Neural crest cell (in vitro differentiated cells): ENCODE measurements at regions not wholly inside any gene's neighbourhood (a gene's known extent, or its start where the extent isn't known, plus 50 kb on each side); places are given as distances from the start of the nearest gene placed in this dataset.
A peak's percentile ranks its signal among the peaks of the same experiment; 100 is the strongest.

Experiments
- DNase-seq: peaks from one replicate; pipeline ENCODE4 v3.0.0; 2021; ENCODE audit warnings: low read depth, mixed read lengths, low spot score
- H3K27ac Mint-ChIP-seq: one replicate; pipeline ENCODE4 v1.8.0; 2021; ENCODE audit warnings: mild to moderate bottlenecking, mixed read lengths; ENCODE audit not compliant: unreplicated experiment
- H3K27me3 Mint-ChIP-seq: 2 replicates; pipeline ENCODE4 v1.8.0; 2021; ENCODE audit warnings: low read depth, mild to moderate bottlenecking, mixed read lengths
- H3K36me3 Mint-ChIP-seq: 2 replicates; pipeline ENCODE4 v1.8.0; 2021; ENCODE audit warnings: low read depth, mild to moderate bottlenecking, mixed read lengths
- H3K4me1 Mint-ChIP-seq: 2 replicates; pipeline ENCODE4 v1.8.0; 2021; ENCODE audit warnings: mixed read lengths
- H3K4me3 Mint-ChIP-seq: one replicate; pipeline ENCODE4 v1.8.0; 2021; ENCODE audit warnings: mild to moderate bottlenecking, mixed read lengths
- H3K9me3 Mint-ChIP-seq: 2 replicates; pipeline ENCODE4 v1.8.0; 2021; ENCODE audit warnings: mixed read lengths
- CTCF ChIP-seq: fragments of 200-600 bp; sonication (generic); conservative IDR thresholded peaks from 2 replicates; pipeline ENCODE4 v1.5.0; 2021; ENCODE audit warnings: antibody characterized with exemption, mild to moderate bottlenecking

- no peak overlapping the region for H3K4me3 Mint-ChIP-seq
- DNase-seq: peak; percentile 3
- H3K4me1 Mint-ChIP-seq: no peaks in the 10 kb centered on the region
- H3K27me3 Mint-ChIP-seq: no peaks in the 10 kb centered on the region
- no peaks in the 10 kb centered on the region for H3K36me3 Mint-ChIP-seq
- peak; percentile 91 for TF ChIP-seq CTCF
- no peaks in the 10 kb centered on the region for H3K9me3 Mint-ChIP-seq
- H3K27ac Mint-ChIP-seq: peak overlapping the region; percentile 13
Measured at GRCh38 chr3:21894459-21895340, 143.7 kb upstream of the ZNF385D start.

DNA sequence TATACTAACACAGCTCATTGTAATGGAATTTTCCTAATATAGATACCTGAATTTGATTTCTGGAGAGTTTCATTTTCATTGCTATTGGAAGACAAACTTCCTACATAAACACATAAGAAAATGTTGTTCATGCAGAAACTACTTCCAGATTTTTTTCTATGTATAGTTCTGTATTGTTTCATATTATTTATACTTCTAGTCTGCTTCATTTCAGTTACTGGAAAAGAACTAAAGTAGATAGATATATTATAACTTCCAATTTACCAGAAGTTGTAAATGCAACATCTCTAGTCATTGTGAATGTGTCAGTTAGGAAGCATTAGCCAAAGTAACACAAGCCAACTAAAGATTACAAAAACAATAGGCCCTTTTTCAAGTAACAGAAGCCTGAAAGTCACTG is 147.3 kb upstream of the ZNF385D start:
- no peaks in the 10 kb centered on the region for H3K9me3 Mint-ChIP-seq
- no peak overlapping the region for H3K27ac Mint-ChIP-seq
- TF ChIP-seq CTCF: no peak
- no peak for DNase-seq
- H3K4me3 Mint-ChIP-seq: no peak overlapping the region
- no peaks in the 10 kb centered on the region for H3K36me3 Mint-ChIP-seq
- H3K4me1 Mint-ChIP-seq: no peaks in the 10 kb centered on the region
- no peaks in the 10 kb centered on the region for H3K27me3 Mint-ChIP-seq

- H3K36me3 Mint-ChIP-seq: no peaks in the 10 kb centered on the region
- H3K9me3 Mint-ChIP-seq: no peaks in the 10 kb centered on the region
- H3K27ac Mint-ChIP-seq: no peak overlapping the region
- no peak for TF ChIP-seq CTCF
- no peaks in the 10 kb centered on the region for H3K4me1 Mint-ChIP-seq
- H3K27me3 Mint-ChIP-seq: no peaks in the 10 kb centered on the region
- no peak overlapping the region for H3K4me3 Mint-ChIP-seq
- no peak for DNase-seq
Measured at GRCh38 chr3:21901484-21901883, 150.5 kb upstream of the ZNF385D start.

DNA sequence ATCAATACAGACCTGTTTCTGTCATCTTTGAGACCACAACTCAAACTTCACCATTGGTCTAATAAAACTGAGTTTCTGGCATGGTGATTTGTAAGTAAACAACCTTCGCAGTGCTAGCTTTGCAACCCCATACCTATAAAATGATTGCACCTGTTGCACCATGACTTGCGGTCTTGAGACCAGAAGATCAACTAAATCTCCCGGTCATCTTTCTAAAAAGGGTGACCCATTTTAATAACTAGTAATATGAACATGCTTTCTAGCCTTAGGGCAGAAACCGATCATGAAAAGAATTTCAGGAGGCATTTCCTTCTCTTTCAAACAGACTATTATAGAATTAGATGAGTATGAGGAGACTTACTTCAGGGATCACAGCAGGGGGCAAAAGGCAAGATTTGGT is 151.9 kb upstream of the ZNF385D start:
- no peak for TF ChIP-seq CTCF
- H3K27ac Mint-ChIP-seq: no peak overlapping the region
- no peaks in the 10 kb centered on the region for H3K36me3 Mint-ChIP-seq
- DNase-seq: no peak
- H3K27me3 Mint-ChIP-seq: no peaks in the 10 kb centered on the region
- no peaks in the 10 kb centered on the region for H3K4me1 Mint-ChIP-seq
- no peak overlapping the region for H3K4me3 Mint-ChIP-seq
- no peaks in the 10 kb centered on the region for H3K9me3 Mint-ChIP-seq

- Mint-ChIP-seq H3K9me3 (no peaks in the 10 kb centered on the region), H3K27ac (no peak overlapping the region)
Measured at GRCh38 chr3:21909096-21909495, 158.1 kb upstream of the ZNF385D start.

More at GRCh38 chr3:21909096-21909495, 158.1 kb upstream of the ZNF385D start:
- TF ChIP-seq CTCF: no peak
- Mint-ChIP-seq H3K36me3 (no peaks in the 10 kb centered on the region), H3K27me3 (no peaks in the 10 kb centered on the region), H3K4me3 (no peak overlapping the region), H3K4me1 (peaks cover 5% of the 10 kb centered on the region)
- no peak for DNase-seq
